Gastrocnemius medialis (tissue), 4 donors: ENCODE measurements at regions not wholly inside any gene's neighbourhood (a gene's known extent, or its start where the extent isn't known, plus 50 kb on each side); places are given as distances from the start of the nearest gene placed in this dataset.

Source experiments
- POLR2A ChIP-seq, 2 donors: fragments of 450-650 bp; IDR thresholded peaks; one replicate each; pipeline ENCODE4 v1.6.1; 2017; ENCODE audit warnings: antibody characterized with exemption in 2 of 2, mild to moderate bottlenecking in 2 of 2, moderate library complexity in 2 of 2
- TF ChIP-seq, protein P1 (sequence below), 5 experiments: fragments of 450-650 bp in 3 of 5; fragments of 200-600 bp in 2 of 5; sonication (generic) in 2 of 5; IDR thresholded peaks in 4 of 5; conservative IDR thresholded peaks in 1 of 5; 1 replicate in 4 of 5; 2 replicates in 1 of 5; pipeline ENCODE4 v1.5.1; 2016 to 2019; ENCODE audit warnings: antibody characterized with exemption in 5 of 5, mild to moderate bottlenecking in 3 of 5, moderate library complexity in 3 of 5

DNA sequence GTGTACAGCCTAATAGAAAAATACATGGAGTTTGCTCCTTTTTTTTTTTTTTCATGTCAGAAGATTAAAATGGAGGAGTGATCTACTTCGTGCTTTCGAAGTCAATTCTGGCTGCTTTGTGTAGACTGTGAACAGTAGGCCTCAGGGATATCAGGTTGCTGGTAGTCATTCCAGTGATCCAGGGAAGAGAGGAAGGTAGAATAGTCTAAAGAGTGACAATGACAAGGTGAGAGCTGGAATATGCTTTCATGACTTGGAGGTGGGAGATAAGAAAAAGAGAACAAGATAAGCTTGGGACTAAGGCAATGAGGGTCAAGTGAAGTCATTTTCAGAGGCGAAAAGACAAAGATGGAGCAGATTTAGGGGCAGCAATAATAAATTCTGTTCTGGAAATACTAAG lies 111.3 kb upstream of the MIR17HG start:
- TF ChIP-seq, protein P1, sequence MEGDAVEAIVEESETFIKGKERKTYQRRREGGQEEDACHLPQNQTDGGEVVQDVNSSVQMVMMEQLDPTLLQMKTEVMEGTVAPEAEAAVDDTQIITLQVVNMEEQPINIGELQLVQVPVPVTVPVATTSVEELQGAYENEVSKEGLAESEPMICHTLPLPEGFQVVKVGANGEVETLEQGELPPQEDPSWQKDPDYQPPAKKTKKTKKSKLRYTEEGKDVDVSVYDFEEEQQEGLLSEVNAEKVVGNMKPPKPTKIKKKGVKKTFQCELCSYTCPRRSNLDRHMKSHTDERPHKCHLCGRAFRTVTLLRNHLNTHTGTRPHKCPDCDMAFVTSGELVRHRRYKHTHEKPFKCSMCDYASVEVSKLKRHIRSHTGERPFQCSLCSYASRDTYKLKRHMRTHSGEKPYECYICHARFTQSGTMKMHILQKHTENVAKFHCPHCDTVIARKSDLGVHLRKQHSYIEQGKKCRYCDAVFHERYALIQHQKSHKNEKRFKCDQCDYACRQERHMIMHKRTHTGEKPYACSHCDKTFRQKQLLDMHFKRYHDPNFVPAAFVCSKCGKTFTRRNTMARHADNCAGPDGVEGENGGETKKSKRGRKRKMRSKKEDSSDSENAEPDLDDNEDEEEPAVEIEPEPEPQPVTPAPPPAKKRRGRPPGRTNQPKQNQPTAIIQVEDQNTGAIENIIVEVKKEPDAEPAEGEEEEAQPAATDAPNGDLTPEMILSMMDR (IDR thresholded peaks at IDR 0.05 in 4 of 5, conservative IDR thresholded peaks at IDR 0.05 in 1 of 5) = no peak
- no peak for TF ChIP-seq POLR2A (IDR thresholded peaks at IDR 0.05)
